Astrocyte (in vitro differentiated cells and primary cell): ENCODE measurements at regions not wholly inside any gene's neighbourhood (a gene's known extent, or its start where the extent isn't known, plus 50 kb on each side); places are given as distances from the start of the nearest gene placed in this dataset.

ENCODE experiments used
- CTCF ChIP-seq: IDR thresholded peaks from 2 replicates; pipeline ENCODE4 v1.5.1; 2011; ENCODE audit warnings: low read depth, mild to moderate bottlenecking, inconsistent platforms, low read length, moderate library complexity; ENCODE audit not compliant: insufficient read depth
- EZH2 ChIP-seq: IDR thresholded peaks from 2 replicates; pipeline ENCODE4 v1.6.1; 2012; ENCODE audit warnings: mild to moderate bottlenecking, low read length, inconsistent platforms; ENCODE audit not compliant: insufficient read depth

- TF ChIP-seq CTCF (no peak), EZH2 (no peak)
Measured at GRCh38 chr2:47629501-47630460, 59.0 kb upstream of the KCNK12 start.
